ENCODE measurements at regions not wholly inside any gene's neighbourhood (a gene's known extent, or its start where the extent isn't known, plus 50 kb on each side); places are given as distances from the start of the nearest gene placed in this dataset.

GRCh38 chr5:96259151-96259772 is 173.8 kb downstream of the PCSK1 start:
- Histone ChIP-seq H3K27ac (no peak overlapping the region), H3K4me1 (no peaks in the 10 kb centered on the region), H3K36me3 (ENCODE audit: low read depth, missing control alignments) (no peaks in the 10 kb centered on the region), H3K9me3 (no peaks in the 10 kb centered on the region), H3K4me3 (no peak overlapping the region), H3K27me3 (no peaks in the 10 kb centered on the region)
- intact Hi-C loops (cut with DNase I; ENCODE audit: low total_unique reads), result no loop called here
- DNase-seq, result no peak
- no peak for TF ChIP-seq CTCF (IDR thresholded peaks at IDR 0.05)
- TF ChIP-seq POLR2A (IDR thresholded peaks at IDR 0.05), result no peak
- WGBS, 2 donors, result 65 to 66% methylated on average over 2 of the region's 2 CpGs

- Histone ChIP-seq H3K4me3 (no peak overlapping the region), H3K4me1 (no peaks in the 10 kb centered on the region), H3K9me3 (no peaks in the 10 kb centered on the region), H3K36me3 (ENCODE audit: low read depth, missing control alignments) (no peaks in the 10 kb centered on the region), H3K27me3 (no peaks in the 10 kb centered on the region), H3K27ac (no peak overlapping the region)
- no peak for DNase-seq
- TF ChIP-seq CTCF (IDR thresholded peaks at IDR 0.05) (no peak), POLR2A (IDR thresholded peaks at IDR 0.05) (no peak)
- intact Hi-C loops (cut with DNase I; ENCODE audit: low total_unique reads), result no loop called here
Observed at GRCh38 chr5:96258692-96259091, 174.4 kb downstream of the PCSK1 start.

GRCh38 chr5:96257904-96258303 is 175.1 kb downstream of the PCSK1 start:
- Histone ChIP-seq H3K36me3 (ENCODE audit: low read depth, missing control alignments) (no peaks in the 10 kb centered on the region), H3K4me3 (no peak overlapping the region), H3K9me3 (no peaks in the 10 kb centered on the region), H3K27me3 (no peaks in the 10 kb centered on the region), H3K27ac (no peak overlapping the region), H3K4me1 (no peaks in the 10 kb centered on the region)
- WGBS, 2 donors, result 89 to 90% methylated on average over 2 of the region's 2 CpGs
- TF ChIP-seq CTCF (IDR thresholded peaks at IDR 0.05) (no peak), POLR2A (IDR thresholded peaks at IDR 0.05) (no peak)
- intact Hi-C loops (cut with DNase I; ENCODE audit: low total_unique reads), result no loop called here
- DNase-seq, result no peak

- no peak overlapping the region for H3K27ac ChIP-seq
- no peaks in the 10 kb centered on the region for H3K27me3 ChIP-seq
- no peaks in the 10 kb centered on the region for H3K36me3 ChIP-seq (ENCODE audit: low read depth, missing control alignments)
- DNase-seq, result no peak
- H3K9me3 ChIP-seq, result no peaks in the 10 kb centered on the region
- 51 to 62% methylated on average over 5 of the region's 5 CpGs for WGBS, 2 donors
- no peak overlapping the region for H3K4me3 ChIP-seq
- TF ChIP-seq CTCF (IDR thresholded peaks at IDR 0.05) (no peak), POLR2A (IDR thresholded peaks at IDR 0.05) (no peak)
- H3K4me1 ChIP-seq, result no peaks in the 10 kb centered on the region
- intact Hi-C loops (cut with DNase I; ENCODE audit: low total_unique reads), result no loop called here
Observed at GRCh38 chr5:96256795-96257470, 176.1 kb downstream of the PCSK1 start.
